Fibroblast of lung (primary cell): ENCODE measurements at regions not wholly inside any gene's neighbourhood (a gene's known extent, or its start where the extent isn't known, plus 50 kb on each side); places are given as distances from the start of the nearest gene placed in this dataset.

ENCODE experiments used
- EZH2 ChIP-seq: IDR thresholded peaks from 2 replicates; pipeline ENCODE4 v1.5.1; 2012; ENCODE audit warnings: low read length, control low read depth, mild to moderate bottlenecking; ENCODE audit errors: missing control alignments
- TF ChIP-seq, protein P1 (sequence below), 2 donors: IDR thresholded peaks in 1 of 2; conservative IDR thresholded peaks in 1 of 2; 1 replicate in 1 of 2; 2 replicates in 1 of 2; pipeline ENCODE4 v1.5.1; 2011 to 2012; ENCODE audit warnings: low read length in 2 of 2, control low read depth in 1 of 2, inconsistent platforms in 1 of 2, low read depth in 1 of 2, mild to moderate bottlenecking in 1 of 2

DNA sequence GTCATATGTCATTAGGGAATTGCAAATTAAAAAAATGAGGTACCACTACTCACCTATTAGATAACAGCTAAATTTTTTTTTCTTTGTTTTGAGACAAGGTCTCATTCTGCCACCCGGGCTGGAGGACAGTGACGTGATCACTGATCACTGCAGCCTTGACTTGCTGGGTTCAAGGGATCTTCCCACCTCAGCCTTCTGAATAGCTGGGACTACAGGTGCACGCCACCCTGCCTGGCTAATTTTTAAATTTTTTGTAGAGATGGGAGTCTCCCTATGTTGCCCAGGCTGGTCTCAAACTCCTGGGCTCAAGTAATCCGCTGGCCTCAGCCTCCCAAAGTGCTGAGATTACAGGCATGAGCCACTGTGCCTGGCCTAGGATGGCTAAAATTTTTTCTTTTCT, 57.1 kb upstream of the NCOA3 start:
- TF ChIP-seq EZH2, result no peak
- TF ChIP-seq, protein P1, sequence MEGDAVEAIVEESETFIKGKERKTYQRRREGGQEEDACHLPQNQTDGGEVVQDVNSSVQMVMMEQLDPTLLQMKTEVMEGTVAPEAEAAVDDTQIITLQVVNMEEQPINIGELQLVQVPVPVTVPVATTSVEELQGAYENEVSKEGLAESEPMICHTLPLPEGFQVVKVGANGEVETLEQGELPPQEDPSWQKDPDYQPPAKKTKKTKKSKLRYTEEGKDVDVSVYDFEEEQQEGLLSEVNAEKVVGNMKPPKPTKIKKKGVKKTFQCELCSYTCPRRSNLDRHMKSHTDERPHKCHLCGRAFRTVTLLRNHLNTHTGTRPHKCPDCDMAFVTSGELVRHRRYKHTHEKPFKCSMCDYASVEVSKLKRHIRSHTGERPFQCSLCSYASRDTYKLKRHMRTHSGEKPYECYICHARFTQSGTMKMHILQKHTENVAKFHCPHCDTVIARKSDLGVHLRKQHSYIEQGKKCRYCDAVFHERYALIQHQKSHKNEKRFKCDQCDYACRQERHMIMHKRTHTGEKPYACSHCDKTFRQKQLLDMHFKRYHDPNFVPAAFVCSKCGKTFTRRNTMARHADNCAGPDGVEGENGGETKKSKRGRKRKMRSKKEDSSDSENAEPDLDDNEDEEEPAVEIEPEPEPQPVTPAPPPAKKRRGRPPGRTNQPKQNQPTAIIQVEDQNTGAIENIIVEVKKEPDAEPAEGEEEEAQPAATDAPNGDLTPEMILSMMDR (conservative IDR thresholded peaks at IDR 0.05 in 1 of 2, IDR thresholded peaks at IDR 0.05 in 1 of 2; ENCODE audit: low read depth in 1 of 2, low read length in 2 of 2), result no peak
